ENCODE measurements at regions not wholly inside any gene's neighbourhood (a gene's known extent, or its start where the extent isn't known, plus 50 kb on each side); places are given as distances from the start of the nearest gene placed in this dataset.

GRCh38 chr22:49111085-49111484 lies 716.6 kb downstream of the BRD1 start:
- BruUV-seq (replicated peaks), result no TSS peak
- RAD21 ChIA-PET (ENCODE audit: low non-redundant PET in 1 of 2, low total read pairs in 2 of 2, uncharacterized antibody in 2 of 2, unreplicated experiment in 2 of 2), result no interaction called here

More at GRCh38 chr22:49111085-49111484, 716.6 kb downstream of the BRD1 start:
- DNase-seq (ENCODE audit: low read depth, low spot score) (no peak), ATAC-seq (no peak)
- Histone ChIP-seq H3K4me3 (replicated peaks in 1 of 2; ENCODE audit: low read depth in 1 of 2, low read length in 2 of 2) (no peak overlapping the region), H2AFZ (ENCODE audit: low read depth, low read length, poor library complexity, severe bottlenecking) (no peak overlapping the region), H3K9me3 (ENCODE audit: control insufficient read depth in 1 of 2, insufficient read depth in 1 of 2, low read depth in 1 of 2, low read length in 2 of 2) (no peaks in the 10 kb centered on the region), H3K79me2 (ENCODE audit: insufficient read depth, low read length) (no peaks in the 10 kb centered on the region), H3K9me2 (ENCODE audit: insufficient read depth) (no peaks in the 10 kb centered on the region), H3K9ac (ENCODE audit: low read length) (no peak overlapping the region), H3K27me3 (ENCODE audit: insufficient read depth, low read length) (peaks cover 28% of the 10 kb centered on the region), H3K27ac (ENCODE audit: low read depth, low read length) (no peak overlapping the region), H4K20me1 (ENCODE audit: insufficient read depth) (no peaks in the 10 kb centered on the region), H3K4me1 (ENCODE audit: control insufficient read depth in 1 of 2, insufficient read depth in 2 of 2, low read length in 2 of 2) (no peaks in the 10 kb centered on the region), H3K4me2 (ENCODE audit: low read length) (no peak overlapping the region), H3K36me3 (ENCODE audit: control insufficient read depth in 1 of 2, insufficient read depth in 2 of 2, low read length in 2 of 2) (no peaks in the 10 kb centered on the region)
- TF ChIP-seq FOSL1 (IDR thresholded peaks at IDR 0.05; ENCODE audit: low read depth), result no peak
- no peak for TF ChIP-seq CEBPB (IDR thresholded peaks at IDR 0.05; ENCODE audit: low read depth)
- TF ChIP-seq RAD21 (IDR thresholded peaks at IDR 0.05; ENCODE audit: low read depth), result no peak
- no peak for TF ChIP-seq ZFX (IDR thresholded peaks at IDR 0.05)
- TF ChIP-seq, protein P1, sequence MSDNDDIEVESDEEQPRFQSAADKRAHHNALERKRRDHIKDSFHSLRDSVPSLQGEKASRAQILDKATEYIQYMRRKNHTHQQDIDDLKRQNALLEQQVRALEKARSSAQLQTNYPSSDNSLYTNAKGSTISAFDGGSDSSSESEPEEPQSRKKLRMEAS (IDR thresholded peaks at IDR 0.05), result no peak
- TF ChIP-seq POLR2AphosphoS5 (IDR thresholded peaks at IDR 0.05; ENCODE audit: low read depth, low read length), result no peak
- TF ChIP-seq SP1 (IDR thresholded peaks at IDR 0.05; ENCODE audit: low read depth), result no peak
- no peak for TF ChIP-seq EZH2 (IDR thresholded peaks at IDR 0.05)
- no peak for TF ChIP-seq POLR2A (IDR thresholded peaks at IDR 0.05; ENCODE audit: borderline replicate concordance, extremely low read depth, insufficient read depth, insufficient read length)
- TF ChIP-seq YY1 (IDR thresholded peaks at IDR 0.05; ENCODE audit: extremely low read depth, insufficient replicate concordance, low read depth, low read length), result no peak
- no peak for TF ChIP-seq ZBTB33 (IDR thresholded peaks at IDR 0.05; ENCODE audit: extremely low read depth, insufficient replicate concordance, low read length)
- TF ChIP-seq, protein P2, sequence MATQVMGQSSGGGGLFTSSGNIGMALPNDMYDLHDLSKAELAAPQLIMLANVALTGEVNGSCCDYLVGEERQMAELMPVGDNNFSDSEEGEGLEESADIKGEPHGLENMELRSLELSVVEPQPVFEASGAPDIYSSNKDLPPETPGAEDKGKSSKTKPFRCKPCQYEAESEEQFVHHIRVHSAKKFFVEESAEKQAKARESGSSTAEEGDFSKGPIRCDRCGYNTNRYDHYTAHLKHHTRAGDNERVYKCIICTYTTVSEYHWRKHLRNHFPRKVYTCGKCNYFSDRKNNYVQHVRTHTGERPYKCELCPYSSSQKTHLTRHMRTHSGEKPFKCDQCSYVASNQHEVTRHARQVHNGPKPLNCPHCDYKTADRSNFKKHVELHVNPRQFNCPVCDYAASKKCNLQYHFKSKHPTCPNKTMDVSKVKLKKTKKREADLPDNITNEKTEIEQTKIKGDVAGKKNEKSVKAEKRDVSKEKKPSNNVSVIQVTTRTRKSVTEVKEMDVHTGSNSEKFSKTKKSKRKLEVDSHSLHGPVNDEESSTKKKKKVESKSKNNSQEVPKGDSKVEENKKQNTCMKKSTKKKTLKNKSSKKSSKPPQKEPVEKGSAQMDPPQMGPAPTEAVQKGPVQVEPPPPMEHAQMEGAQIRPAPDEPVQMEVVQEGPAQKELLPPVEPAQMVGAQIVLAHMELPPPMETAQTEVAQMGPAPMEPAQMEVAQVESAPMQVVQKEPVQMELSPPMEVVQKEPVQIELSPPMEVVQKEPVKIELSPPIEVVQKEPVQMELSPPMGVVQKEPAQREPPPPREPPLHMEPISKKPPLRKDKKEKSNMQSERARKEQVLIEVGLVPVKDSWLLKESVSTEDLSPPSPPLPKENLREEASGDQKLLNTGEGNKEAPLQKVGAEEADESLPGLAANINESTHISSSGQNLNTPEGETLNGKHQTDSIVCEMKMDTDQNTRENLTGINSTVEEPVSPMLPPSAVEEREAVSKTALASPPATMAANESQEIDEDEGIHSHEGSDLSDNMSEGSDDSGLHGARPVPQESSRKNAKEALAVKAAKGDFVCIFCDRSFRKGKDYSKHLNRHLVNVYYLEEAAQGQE (IDR thresholded peaks at IDR 0.05; ENCODE audit: low read depth), result no peak
- no peak for TF ChIP-seq ELF1 (IDR thresholded peaks at IDR 0.05; ENCODE audit: borderline replicate concordance, low read depth)
- no peak for TF ChIP-seq EGR1 (IDR thresholded peaks at IDR 0.05; ENCODE audit: low read depth)
- no peak for TF ChIP-seq CTCF (IDR thresholded peaks at IDR 0.05 in 2 of 3, conservative IDR thresholded peaks at IDR 0.05 in 1 of 3; ENCODE audit: borderline replicate concordance in 1 of 3, insufficient read depth in 1 of 3, low read depth in 2 of 3, low read length in 2 of 3)
- no peak for TF ChIP-seq SIN3A (IDR thresholded peaks at IDR 0.05; ENCODE audit: low read depth)
- TF ChIP-seq JUND (IDR thresholded peaks at IDR 0.05), result no peak
- no peak for TF ChIP-seq ZNF274 (IDR thresholded peaks at IDR 0.05; ENCODE audit: low read depth, low read length)
- TF ChIP-seq, protein P3, sequence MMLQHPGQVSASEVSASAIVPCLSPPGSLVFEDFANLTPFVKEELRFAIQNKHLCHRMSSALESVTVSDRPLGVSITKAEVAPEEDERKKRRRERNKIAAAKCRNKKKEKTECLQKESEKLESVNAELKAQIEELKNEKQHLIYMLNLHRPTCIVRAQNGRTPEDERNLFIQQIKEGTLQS (IDR thresholded peaks at IDR 0.05), result no peak
- no peak for TF ChIP-seq EZH2phosphoT487 (IDR thresholded peaks at IDR 0.05; ENCODE audit: borderline replicate concordance)
- ChIA-PET POLR2A (no interaction called here), CTCF (no interaction called here)
- intact Hi-C loops (cut with micrococcal nuclease), result no loop called here
